ENCODE measurements at regions not wholly inside any gene's neighbourhood (a gene's known extent, or its start where the extent isn't known, plus 50 kb on each side); places are given as distances from the start of the nearest gene placed in this dataset.

GRCh38 chr10:28939281-28940157, 262.2 kb downstream of the BAMBI start:
- Histone ChIP-seq H3K9me3 (ENCODE audit: low read depth) (no peaks in the 10 kb centered on the region), H3F3A (ENCODE audit: low read depth) (peaks cover 20% of the 10 kb centered on the region), H3K4me1 (peaks cover 19% of the 10 kb centered on the region), H3K27ac (peak overlapping the region; percentile 18), H3K36me3 (no peaks in the 10 kb centered on the region), H3K4me2 (peak overlapping the region; percentile 53), H3K9ac (no peak overlapping the region), H3K4me3 (peak overlapping the region; percentile 42), H2AFZ (replicated peaks) (no peak overlapping the region), H4K20me1 (ENCODE audit: low read depth) (peaks cover 4% of the 10 kb centered on the region), H3K27me3 (peaks cover 35% of the 10 kb centered on the region), H3K79me2 (ENCODE audit: low read depth) (no peaks in the 10 kb centered on the region)
- DNase-seq (ENCODE audit: low spot score) = peak; percentile 97
- H3K4me1 Mint-ChIP-seq = peaks cover 31% of the 10 kb centered on the region
- peak; percentile 78 for TF ChIP-seq EZH2phosphoT487 (IDR thresholded peaks at IDR 0.05)
- TF ChIP-seq CTCF (IDR thresholded peaks at IDR 0.05) = peak; percentile 82
- no peak for TF ChIP-seq EZH2 (IDR thresholded peaks at IDR 0.05)
- H3K27ac Mint-ChIP-seq = peak overlapping the region; percentile 59
- no peaks in the 10 kb centered on the region for H3K36me3 Mint-ChIP-seq
- peak overlapping the region; percentile 81 for H3K4me3 Mint-ChIP-seq
- peaks cover 18% of the 10 kb centered on the region for H3K9me3 Mint-ChIP-seq
- peaks cover 34% of the 10 kb centered on the region for H3K27me3 Mint-ChIP-seq (ENCODE audit: insufficient read depth, low read depth)

GRCh38 chr10:28940158-28940888, 263.0 kb downstream of the BAMBI start:
- no peaks in the 10 kb centered on the region for H3K36me3 ChIP-seq
- H3F3A ChIP-seq (ENCODE audit: low read depth) = peaks cover 20% of the 10 kb centered on the region
- no peak for DNase-seq (ENCODE audit: low spot score)
- peak overlapping the region; percentile 84 for H3K27ac Mint-ChIP-seq
- H4K20me1 ChIP-seq (ENCODE audit: low read depth) = peaks cover 4% of the 10 kb centered on the region
- H3K36me3 Mint-ChIP-seq = no peaks in the 10 kb centered on the region
- H3K79me2 ChIP-seq (ENCODE audit: low read depth) = no peaks in the 10 kb centered on the region
- peaks cover 20% of the 10 kb centered on the region for H3K9me3 Mint-ChIP-seq
- H3K4me3 ChIP-seq = peak overlapping the region; percentile 42
- no peak overlapping the region for H2AFZ ChIP-seq (replicated peaks)
- no peak overlapping the region for H3K9ac ChIP-seq
- peak overlapping the region; percentile 53 for H3K4me2 ChIP-seq
- H3K27me3 Mint-ChIP-seq (ENCODE audit: insufficient read depth, low read depth) = peaks cover 29% of the 10 kb centered on the region
- no peak for TF ChIP-seq EZH2phosphoT487 (IDR thresholded peaks at IDR 0.05)
- no peak for TF ChIP-seq EZH2 (IDR thresholded peaks at IDR 0.05)
- no peak for TF ChIP-seq CTCF (IDR thresholded peaks at IDR 0.05)
- peaks cover 35% of the 10 kb centered on the region for H3K27me3 ChIP-seq
- H3K9me3 ChIP-seq (ENCODE audit: low read depth) = no peaks in the 10 kb centered on the region
- H3K4me1 ChIP-seq = peaks cover 19% of the 10 kb centered on the region
- peaks cover 27% of the 10 kb centered on the region for H3K4me1 Mint-ChIP-seq
- peak overlapping the region; percentile 81 for H3K4me3 Mint-ChIP-seq
- no peak overlapping the region for H3K27ac ChIP-seq

GRCh38 chr10:28942012-28942411, 264.7 kb downstream of the BAMBI start:
- Mint-ChIP-seq H3K9me3 (peaks cover 16% of the 10 kb centered on the region), H3K4me3 (no peak overlapping the region), H3K36me3 (no peaks in the 10 kb centered on the region), H3K27ac (no peak overlapping the region), H3K27me3 (ENCODE audit: insufficient read depth, low read depth) (peaks cover 17% of the 10 kb centered on the region), H3K4me1 (peaks cover 25% of the 10 kb centered on the region)
- Histone ChIP-seq H3K27me3 (peaks cover 33% of the 10 kb centered on the region), H2AFZ (replicated peaks) (no peak overlapping the region), H3K4me1 (peaks cover 19% of the 10 kb centered on the region), H3K79me2 (ENCODE audit: low read depth) (no peaks in the 10 kb centered on the region), H3F3A (ENCODE audit: low read depth) (peaks cover 20% of the 10 kb centered on the region), H3K9ac (no peak overlapping the region), H3K4me2 (no peak overlapping the region), H4K20me1 (ENCODE audit: low read depth) (peaks cover 4% of the 10 kb centered on the region), H3K4me3 (no peak overlapping the region), H3K27ac (no peak overlapping the region), H3K36me3 (no peaks in the 10 kb centered on the region), H3K9me3 (ENCODE audit: low read depth) (no peaks in the 10 kb centered on the region)
- DNase-seq (ENCODE audit: low spot score) = no peak
- TF ChIP-seq EZH2 (IDR thresholded peaks at IDR 0.05) (no peak), EZH2phosphoT487 (IDR thresholded peaks at IDR 0.05) (no peak), CTCF (IDR thresholded peaks at IDR 0.05) (no peak)

Measured in neural progenitor cell (in vitro differentiated cells).